NCI-H146 (cell line): ENCODE measurements at regions not wholly inside any gene's neighbourhood (a gene's known extent, or its start where the extent isn't known, plus 50 kb on each side); places are given as distances from the start of the nearest gene placed in this dataset.

Experiments used
- DNase-seq: peaks from one replicate; lab custom pipeline; 2025; lab: John Stamatoyannopoulos, UW

DNA sequence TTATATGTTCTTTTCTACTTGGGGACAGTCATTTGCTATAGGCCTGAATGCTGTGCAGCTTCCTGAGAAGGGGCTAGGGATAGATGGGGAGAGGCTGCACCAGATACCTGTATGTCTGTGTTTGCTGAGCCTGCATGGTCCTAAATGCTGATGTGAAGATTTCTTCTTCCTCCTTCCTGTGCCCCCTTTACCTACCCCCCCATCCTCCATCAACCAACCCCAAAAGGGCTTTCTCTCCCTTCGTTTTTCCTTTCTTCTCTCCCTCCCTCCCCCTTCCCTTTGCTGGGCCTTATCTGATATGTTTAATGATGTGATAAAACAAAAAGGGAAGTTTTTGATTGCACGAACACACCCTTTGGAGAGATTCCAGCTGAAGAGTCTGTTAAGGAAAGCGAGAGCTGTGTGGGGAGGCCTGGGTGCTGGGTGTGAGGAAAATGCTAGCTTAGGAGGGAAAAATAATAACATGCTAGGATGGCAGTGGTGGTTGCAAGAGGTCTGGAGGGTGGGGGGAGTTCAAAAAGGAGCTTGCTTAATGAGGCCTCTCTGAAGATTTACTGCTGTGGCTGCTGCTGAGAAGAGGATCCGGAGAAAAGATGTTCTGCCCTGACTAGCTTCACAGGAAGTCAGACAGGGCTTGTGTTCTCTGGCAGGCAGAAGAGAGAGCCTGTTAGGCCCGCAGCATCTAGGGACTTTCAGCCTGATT is 101.8 kb downstream of the SAMD9 start:
- DNase-seq: no peak

DNA sequence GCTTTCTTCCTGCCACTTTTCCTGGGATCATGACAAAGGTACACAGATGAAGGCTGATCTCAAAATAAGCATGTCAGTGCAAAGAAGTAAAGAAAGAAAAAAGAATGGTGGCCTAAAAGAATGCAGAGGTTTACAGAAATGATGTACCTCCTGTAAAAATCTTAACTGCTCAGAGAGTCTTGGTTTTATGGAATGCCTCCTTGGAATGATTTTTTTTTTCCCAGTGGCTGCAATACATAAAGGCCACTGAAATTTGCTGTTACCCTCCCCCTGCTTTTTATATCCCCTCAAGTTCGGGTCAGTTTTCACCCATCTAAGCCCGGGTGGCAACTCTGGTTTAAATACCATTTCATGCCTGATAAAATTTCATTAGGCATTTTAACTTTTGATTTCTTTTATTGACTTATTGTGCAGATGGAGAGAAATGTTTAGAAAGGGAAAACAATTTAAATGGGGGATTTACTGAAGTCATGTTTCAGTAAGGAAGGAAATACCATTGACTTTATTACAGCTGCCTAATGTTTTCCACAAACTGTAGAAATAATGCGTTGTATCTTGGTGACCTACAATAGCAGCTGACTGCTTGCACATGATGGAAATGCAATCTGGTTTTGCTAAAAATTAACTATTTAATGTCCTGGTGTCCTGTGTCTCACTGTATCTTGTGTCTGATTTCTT is 102.5 kb downstream of the SAMD9 start:
- no peak for DNase-seq

DNA sequence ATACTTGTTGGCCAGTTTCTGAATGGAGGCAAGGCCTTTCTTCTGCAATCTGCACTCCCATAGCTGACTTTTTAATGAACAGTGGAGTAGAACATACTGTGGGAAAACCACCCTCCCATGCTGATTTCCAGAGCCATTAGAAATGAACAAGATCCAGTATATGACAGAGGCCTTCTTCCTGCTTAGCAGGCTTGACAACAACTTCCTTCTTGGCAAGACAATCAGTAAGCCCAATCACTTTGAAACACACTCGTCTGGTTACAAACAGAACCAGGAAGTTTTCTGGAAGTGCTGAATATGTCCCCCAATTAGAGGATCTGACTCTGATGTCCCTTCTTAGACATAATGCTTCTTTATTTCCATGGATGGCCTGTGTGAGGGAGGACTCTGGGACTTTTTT is 103.4 kb downstream of the SAMD9 start:
- DNase-seq: no peak

DNA sequence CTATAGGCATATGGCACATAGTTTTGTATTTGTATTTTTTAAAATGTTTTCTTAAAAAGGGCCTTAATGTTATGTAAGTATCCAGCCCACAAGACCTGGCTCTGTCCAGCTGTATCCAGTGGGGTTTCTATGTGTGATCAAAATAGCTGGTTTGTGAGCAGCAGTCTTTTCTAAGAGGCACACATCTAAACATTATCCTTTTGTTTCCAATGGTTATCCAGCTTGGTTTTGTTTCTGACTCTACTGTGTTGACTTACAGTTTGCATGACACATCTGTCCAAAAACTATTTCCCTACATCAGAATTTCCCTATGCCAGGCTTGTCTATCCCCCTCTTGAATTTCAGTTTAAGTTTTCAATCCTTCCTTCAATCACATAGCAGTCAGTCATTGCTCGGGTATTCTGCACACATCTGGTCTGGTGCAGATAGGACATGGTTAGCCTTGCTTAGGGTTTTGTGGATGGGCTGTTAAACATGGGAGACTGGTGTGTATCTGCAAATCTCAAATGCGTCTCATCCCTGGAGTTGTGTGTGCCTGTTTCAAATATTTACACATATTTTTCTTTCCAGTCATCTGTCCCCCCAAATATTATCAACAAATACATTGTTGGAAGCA is 104.2 kb downstream of the SAMD9 start:
- no peak for DNase-seq

DNA sequence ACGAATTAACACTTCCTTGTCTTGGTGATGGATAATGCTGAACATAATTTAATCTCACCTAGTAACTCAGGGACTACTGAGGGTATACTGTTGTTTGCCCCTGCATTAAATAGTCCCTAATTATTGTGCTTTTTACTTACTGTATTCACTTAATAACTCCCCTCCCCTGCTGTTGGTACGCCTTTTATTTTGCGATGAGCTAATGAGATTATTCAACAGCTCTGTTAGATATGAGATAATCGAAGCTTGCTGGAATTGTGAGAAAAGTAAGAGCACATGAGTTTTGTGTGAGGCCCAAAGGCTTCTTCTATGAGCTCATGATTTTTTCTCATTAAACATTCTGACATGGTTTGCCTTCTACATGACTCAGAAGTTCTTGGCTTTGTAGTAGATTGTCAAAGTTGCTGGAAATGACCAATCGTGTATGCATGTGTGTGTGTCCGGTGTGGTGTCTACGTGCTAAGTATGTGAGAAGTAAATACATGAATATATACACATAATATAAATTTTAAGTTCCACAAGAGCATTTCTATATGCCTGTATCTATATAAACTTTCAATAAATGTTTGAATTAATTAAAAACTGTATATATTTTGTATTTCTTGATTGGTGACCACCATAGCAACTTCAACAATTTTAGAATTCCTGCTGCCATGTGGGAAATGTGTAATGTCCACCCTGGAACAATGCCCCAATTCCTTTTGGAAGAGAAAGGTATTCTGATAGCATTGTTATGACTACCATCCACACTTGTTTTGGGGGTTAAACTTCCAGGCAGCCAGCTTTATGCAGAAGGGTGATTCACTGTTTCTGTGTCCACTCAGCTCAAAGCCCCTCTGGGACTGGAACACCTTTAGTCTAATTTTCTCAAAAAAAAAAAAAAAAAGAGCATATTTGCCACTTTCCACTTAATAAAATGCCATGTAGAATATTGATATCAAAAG is 106.2 kb downstream of the SAMD9 start:
- no peak for DNase-seq

DNA sequence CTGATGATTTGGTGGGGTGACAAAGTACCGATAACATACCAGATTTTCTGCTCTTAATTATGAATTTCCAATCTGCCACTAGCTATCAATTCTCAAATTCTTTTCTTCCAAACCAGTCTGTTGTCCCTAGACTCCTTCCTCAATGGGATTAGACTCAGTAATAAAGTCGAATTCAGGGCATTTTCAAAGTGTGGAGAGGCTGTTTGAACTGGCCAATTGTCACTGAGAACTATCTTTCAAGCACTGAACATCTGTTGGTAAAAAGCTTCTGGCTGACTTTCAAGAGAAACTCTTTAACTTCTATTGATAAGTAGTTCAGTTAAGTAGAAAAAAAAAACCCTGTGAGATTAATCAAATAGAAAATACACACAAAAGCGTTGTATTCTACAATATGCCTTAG is 108.9 kb downstream of the SAMD9 start:
- no peak for DNase-seq

DNA sequence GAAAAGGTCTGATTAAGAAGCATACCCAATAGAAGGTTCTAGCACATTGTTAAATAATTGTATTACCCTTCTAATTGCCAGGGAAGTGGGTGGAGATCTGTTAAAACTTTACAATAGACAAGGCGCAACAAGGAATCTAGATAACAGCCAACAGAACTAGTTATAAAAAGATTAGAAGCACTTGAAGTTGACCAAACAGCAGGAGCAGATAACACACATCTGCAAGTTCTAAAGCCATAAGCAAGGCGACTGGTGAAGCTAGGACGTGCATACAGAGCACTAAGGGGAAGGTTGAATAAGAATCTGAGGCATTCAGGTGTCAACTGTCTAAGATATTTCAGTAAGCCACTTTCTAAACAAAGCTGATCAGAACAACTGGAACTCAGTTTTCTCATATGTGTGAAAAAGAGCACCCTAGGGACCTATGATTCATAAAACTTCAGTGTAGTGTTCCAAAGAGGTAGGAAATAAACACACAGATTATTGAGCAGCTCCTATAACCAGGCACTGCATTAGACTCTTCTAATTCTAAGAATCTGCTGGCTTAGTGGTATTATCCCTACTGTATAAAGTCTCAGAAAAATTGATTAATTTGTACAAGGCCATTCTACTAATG is 111.2 kb downstream of the SAMD9 start:
- DNase-seq: no peak

DNA sequence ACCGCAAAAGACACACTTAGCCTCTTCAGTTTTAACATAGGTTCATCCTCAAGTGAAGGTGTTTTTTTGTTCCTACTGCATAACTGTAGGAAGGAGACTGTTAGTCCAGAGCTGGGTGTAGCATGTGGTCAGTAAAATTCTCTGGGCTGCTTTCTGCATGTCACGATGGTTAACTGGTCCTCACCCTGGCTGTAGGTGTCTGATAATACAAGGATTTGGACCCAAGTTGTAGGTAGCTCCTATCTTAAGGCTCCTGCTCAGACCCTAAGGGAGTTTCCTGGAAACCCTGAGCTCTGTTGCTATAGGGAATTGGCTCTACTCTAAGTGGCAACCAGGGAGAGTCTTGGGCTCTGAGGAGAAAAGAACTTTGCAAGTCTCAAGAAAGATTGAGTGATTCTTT is 112.9 kb downstream of the SAMD9 start:
- DNase-seq: no peak

DNA sequence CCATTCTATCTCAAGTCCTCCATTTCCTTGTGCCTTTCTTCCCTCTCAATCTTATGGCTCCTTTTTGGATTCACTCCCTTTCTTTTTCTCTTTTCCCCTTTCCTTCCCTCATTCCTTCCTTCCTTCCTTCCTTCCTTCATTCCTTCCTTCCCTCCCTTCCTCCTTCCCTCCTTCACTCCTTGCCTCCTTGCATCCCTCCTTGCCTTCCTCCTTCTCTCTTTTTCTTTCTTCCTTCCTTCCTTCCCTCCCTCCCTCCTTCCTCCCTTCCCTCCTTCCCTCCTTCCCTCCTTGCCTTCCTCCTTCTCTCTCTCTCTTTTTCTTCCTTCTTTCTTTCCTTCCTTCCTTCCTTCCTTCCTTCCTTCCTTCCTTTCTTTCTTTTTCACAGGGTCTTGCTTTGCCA is 120.1 kb downstream of the SAMD9 start:
- no peak for DNase-seq

DNA sequence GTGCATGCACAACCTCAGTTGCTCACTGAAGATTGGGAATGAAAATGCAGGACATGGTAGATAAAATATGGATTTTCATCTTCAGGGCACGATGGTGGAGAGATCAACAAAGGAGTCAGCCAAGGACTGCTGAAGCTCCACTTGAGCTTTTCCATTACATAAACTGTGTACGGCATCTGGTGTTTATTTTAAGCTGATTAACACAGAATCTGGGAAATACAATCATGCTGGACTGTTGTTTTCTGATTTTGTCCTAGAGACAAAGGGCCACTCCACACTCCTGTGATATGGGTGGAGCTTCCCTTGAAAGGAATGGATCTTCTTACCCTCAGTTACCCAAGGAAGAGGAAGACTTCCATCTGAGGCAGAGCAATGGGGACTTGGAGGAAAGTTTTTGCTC is 120.6 kb downstream of the SAMD9 start:
- no peak for DNase-seq

DNA sequence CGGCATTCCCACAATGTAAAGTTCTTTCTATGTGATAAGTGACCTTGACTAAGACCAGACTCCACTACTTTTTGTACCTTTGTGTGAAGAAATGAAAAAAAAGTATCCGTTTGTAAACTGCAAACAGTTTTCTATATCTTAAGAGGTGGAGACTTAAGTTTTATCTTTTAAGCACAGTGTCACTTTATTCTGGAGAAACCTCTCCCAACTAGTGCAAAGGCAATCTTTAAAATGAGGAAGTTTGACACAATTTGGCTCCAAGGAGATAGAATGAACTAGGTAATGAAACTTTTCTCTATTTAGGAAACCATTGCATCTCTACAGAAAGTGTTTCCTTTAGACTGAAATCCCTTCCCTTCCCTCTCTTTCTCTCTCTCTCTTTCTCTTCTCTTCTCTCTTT is 122.9 kb downstream of the SAMD9 start:
- DNase-seq: no peak

DNA sequence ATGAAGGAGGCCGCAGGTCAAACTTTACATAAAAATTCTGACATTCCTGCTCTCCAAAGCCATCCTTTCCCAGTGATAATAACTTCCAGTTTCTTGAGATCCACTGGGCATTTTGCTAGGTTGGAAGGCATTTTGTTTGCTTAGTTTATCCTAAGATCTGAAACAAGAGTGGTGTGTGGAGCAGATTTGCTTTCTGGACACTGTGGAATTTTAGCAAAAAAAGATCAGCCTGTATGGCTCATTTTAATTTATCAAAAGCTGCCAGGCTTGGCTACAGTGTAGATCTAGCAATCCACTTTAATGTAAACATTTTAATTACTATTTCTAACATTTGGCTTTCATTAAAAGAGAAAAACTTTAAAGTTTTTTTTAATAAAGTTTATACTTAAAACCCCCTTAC is 124.8 kb downstream of the SAMD9 start:
- DNase-seq: no peak

DNA sequence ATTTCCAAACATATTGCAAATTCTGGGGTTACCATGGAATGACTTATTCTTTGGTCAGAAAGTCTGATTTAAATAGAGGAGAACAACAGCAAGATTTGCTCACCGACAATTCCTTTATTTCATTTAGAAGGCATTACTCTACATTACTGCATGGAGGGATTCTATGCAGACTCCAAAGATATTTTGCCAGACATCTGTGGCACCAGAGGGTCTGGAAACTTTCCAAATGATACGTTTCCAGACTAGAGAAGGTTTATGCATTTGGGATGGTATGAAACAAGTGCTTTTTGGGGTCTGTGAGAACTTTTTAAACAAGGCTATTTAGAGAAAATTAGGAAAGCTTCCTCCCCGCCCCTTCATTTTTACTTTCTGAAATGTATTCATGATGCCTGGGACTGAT is 125.3 kb downstream of the SAMD9 start:
- no peak for DNase-seq

DNA sequence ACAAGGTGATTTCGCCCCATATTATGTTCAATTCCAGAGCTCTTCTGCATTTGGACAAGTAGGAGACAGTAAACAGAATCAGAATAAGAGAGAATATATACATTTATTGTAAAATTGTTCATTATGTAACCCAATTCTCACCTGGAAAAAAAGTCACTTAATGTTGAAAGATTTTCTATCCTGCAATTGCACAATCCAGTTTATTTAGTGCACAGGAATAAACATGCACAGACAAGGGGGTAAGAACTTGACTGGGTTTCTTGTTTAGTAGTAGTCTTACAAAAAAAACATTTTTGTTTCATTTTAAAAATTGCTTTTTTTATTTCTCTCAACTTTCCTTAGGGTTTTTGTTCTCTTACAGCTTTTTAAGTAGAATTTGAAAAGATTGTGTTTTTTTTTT is 126.6 kb downstream of the SAMD9 start:
- DNase-seq: no peak

DNA sequence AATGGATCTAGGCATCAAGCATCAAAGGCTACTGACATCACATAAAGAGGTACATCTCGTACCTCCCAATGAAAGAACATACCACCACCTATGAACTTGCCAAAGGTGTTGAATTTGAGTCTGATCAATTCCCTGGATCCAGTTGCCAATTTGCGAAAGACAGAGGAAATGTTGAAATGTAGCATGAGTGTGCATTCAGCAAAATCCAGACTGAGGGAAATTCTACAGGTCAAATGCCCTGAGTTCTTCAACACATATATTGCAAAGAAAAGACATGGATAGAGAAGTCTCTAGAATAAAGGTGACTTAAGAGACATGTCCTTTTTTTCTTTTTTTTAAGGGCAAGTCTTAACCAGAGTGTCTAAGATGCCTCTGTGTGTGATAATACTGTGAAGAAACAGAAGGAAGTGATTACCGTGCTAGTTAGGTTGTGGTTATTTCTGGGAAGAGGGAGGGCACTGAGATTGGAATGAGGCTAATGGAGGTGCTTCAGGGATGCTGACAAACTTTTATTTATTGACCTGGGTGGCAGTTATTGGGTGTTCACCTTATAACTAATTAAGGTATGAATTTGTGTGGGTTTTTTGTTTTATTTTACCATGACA is 128.7 kb downstream of the SAMD9 start:
- DNase-seq: no peak

DNA sequence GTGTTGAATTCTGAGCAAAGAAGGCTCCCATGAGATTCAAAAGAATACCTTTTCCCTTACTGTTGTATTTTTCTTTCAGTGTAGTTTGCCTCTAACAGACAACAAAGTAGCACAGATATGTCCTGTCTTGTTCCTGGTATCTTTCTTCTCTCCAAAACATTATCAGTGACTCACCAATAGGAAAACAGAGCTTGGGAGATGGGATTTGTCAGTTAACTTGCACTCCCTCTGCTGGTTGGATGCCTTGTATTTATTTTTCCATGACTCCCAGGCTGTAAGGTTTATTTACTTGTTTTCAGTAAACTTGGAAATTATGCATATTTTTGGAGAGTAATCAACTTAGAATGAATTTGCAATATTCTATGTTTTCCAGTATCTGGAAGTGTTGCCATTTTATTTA is 129.7 kb downstream of the SAMD9 start:
- DNase-seq: peak; percentile 4

DNA sequence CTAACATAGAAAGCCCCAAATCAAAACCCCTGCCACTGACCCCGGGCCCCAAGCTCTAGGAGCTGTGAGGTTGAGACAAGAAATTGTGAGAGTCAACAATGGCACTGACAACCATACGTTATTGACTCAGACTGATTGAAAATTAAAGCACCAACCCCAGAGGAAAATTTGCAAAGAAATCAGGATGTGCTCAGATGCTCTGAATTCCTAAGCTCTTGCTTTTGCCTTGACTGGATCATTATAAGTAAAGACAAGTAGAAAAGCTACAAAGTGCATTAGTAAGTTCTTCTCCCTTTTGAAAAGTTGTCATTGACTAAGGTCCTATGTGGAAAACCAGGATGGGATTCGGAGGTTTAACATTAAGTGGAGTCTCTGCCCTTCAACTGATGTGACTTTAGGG is 130.2 kb downstream of the SAMD9 start:
- DNase-seq: no peak

DNA sequence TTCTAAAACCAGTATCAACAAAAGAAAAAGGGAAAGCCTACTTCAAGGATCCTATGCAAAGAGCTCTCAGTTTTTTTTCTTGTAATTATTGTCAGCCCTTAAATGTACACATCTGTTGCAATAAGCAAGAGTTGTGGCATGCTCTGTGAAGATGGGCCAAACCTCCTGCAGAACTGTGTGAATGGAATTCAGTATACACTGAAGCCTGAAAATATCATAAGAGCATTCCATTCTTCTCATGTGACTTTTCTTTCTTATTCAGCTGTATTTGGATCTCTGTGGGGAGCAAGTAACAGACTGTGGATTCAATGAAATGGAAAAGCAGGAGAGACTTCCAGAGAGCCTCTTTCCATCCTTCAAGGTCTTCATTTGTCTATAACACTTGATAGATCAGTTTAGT is 130.7 kb downstream of the SAMD9 start:
- no peak for DNase-seq

DNA sequence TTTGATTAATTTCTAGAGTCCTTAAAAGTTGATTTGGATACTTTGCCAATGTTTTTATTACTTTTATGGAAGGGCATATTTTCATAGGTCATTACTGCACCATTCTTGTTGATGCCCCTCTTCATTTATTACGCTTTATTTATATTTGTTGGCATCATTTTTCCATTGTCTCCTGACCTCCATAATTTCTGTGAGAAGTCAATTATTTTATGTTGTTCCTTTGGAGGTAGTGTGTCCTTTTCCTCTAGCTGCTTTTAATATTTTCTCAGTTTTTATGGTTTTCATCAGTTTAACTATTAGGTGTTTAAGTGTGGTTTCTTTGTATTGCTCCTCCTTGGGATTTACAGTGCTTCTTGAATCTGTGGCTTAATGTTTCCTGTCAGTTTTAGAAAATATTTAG is 134.9 kb downstream of the SAMD9 start:
- DNase-seq: no peak

DNA sequence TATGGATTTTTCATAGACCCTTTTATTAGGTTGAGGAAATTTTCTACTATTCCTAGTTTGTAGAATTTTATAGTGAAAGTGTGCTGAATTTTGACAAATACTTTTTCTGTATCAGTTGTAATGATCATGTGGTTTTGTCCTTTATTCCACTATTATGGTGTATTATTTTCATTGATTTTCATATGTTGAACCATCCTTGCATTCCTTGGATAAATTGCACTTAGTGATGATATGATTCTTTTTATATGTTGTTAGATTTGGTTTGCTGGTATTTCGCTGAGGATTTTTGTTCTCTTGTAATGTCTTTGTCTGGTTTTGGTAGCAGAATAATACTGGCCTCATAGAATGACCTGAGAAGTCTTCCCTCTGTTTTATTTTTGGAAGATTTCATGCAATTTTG is 140.6 kb upstream of the CDK6 start:
- DNase-seq: no peak

DNA sequence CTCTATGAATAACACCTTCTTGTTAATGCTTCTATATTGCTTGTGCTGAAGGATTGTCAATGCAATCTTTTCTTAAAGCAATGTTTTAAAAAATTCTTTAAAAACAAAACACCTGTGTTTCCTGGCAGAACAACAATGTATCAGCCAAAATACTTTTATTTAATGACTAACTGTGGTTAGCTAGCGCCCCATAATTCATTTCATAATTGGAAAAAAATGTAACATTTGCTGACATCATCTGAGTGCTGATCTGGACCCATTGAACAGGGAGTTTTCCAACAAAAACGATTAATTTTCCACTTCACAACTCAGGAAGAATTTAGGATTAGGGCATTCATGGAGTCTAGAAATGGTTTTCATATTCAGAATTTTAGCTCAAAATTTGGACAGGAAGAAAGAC is 137.6 kb upstream of the CDK6 start:
- no peak for DNase-seq

DNA sequence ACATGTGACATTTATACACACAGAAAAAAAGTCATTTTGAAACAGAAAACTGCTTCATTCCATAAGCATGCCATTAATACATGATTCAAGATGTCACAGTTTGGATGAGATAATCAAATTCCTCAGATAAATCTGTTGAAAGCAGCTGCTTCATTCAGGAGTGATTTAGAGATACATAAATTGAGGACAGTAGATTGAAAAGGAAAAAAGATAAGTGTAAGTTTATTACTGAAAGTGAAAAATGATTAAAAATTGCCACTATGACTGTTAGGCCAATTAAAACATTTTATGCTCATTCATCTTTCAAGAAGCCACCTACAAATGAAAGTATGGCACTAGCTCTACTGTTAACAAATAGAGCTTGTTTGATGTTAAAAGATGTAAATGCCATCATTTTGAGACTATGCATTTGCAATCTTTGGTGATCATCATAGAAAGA is 136.9 kb upstream of the CDK6 start:
- no peak for DNase-seq
